Lower lobe of right lung (tissue), 2 donors: ENCODE measurements at regions not wholly inside any gene's neighbourhood (a gene's known extent, or its start where the extent isn't known, plus 50 kb on each side); places are given as distances from the start of the nearest gene placed in this dataset.

Experiments
- ATAC-seq, 2 donors: fragments of 200-7000 bp; cut with Tn5 transposase; one replicate each; pipeline ENCODE4 v1.9.1; 2020 to 2022; ENCODE audit warnings: mild to moderate bottlenecking in 2 of 2, moderate library complexity in 2 of 2
- DNase-seq: peaks from one replicate; pipeline ENCODE4 v3.0.0-alpha.2; 2020
- H3K27ac ChIP-seq: fragments of 200-600 bp; one replicate; pipeline ENCODE4 v1.8.0; 2022
- H3K27me3 ChIP-seq: fragments of 200-600 bp; one replicate; pipeline ENCODE4 v1.8.0; 2022; ENCODE audit warnings: low read depth
- H3K36me3 ChIP-seq: fragments of 200-600 bp; one replicate; pipeline ENCODE4 v1.8.0; 2022; ENCODE audit warnings: mild to moderate bottlenecking
- H3K4me1 ChIP-seq: fragments of 200-600 bp; one replicate; pipeline ENCODE4 v1.8.0; 2022
- H3K4me3 ChIP-seq: fragments of 200-600 bp; one replicate; pipeline ENCODE4 v1.8.0; 2022; ENCODE audit warnings: mild to moderate bottlenecking
- H3K9me3 ChIP-seq: fragments of 200-600 bp; one replicate; pipeline ENCODE4 v1.8.0; 2022
- CTCF ChIP-seq: fragments of 200-600 bp; IDR thresholded peaks from one replicate; pipeline ENCODE4 v1.8.0; 2022; ENCODE audit warnings: antibody characterized with exemption, mild to moderate bottlenecking
- intact Hi-C: fragments of 100-400 bp; cut with DNase I; formaldehyde crosslinking; loops from one replicate; pipeline ENCODE4 v1.11.0; 2022
- donor health status: DM: no; HTN: yes; CAD: no; lungs with severe emphysema.

GRCh38 chr2:57878866-57879210 lies 167.8 kb upstream of the VRK2 start:
- ATAC-seq (no peak), DNase-seq (no peak)
- Histone ChIP-seq H3K27me3 (no peaks in the 10 kb centered on the region), H3K27ac (no peak overlapping the region), H3K4me1 (no peaks in the 10 kb centered on the region), H3K36me3 (no peaks in the 10 kb centered on the region), H3K9me3 (no peaks in the 10 kb centered on the region), H3K4me3 (no peak overlapping the region)
- no peak for TF ChIP-seq CTCF
- intact Hi-C loops = no loop called here

GRCh38 chr2:57880446-57880845 lies 166.2 kb upstream of the VRK2 start:
- intact Hi-C loops = no loop called here
- Histone ChIP-seq H3K27ac (no peak overlapping the region), H3K4me1 (no peaks in the 10 kb centered on the region), H3K27me3 (no peaks in the 10 kb centered on the region), H3K4me3 (no peak overlapping the region), H3K36me3 (no peaks in the 10 kb centered on the region), H3K9me3 (no peaks in the 10 kb centered on the region)
- DNase-seq = no peak
- TF ChIP-seq CTCF = no peak
- no peak for ATAC-seq

GRCh38 chr2:57880967-57881366 lies 165.6 kb upstream of the VRK2 start:
- Histone ChIP-seq H3K4me1 (no peaks in the 10 kb centered on the region), H3K4me3 (no peak overlapping the region), H3K27me3 (no peaks in the 10 kb centered on the region), H3K9me3 (no peaks in the 10 kb centered on the region), H3K36me3 (no peaks in the 10 kb centered on the region), H3K27ac (no peak overlapping the region)
- peak in 1 of 2 donors; percentile 57 for ATAC-seq
- no peak for TF ChIP-seq CTCF
- intact Hi-C loops = no loop called here
- no peak for DNase-seq

GRCh38 chr2:57881998-57882888 lies 164.4 kb upstream of the VRK2 start:
- H3K9me3 ChIP-seq = no peaks in the 10 kb centered on the region
- intact Hi-C loops = no loop called here
- H3K4me1 ChIP-seq = no peaks in the 10 kb centered on the region
- no peak overlapping the region for H3K4me3 ChIP-seq
- no peaks in the 10 kb centered on the region for H3K27me3 ChIP-seq
- no peak for TF ChIP-seq CTCF
- no peaks in the 10 kb centered on the region for H3K36me3 ChIP-seq
- ATAC-seq (no peak), DNase-seq (no peak)
- H3K27ac ChIP-seq = no peak overlapping the region

GRCh38 chr2:57882895-57883515 lies 163.6 kb upstream of the VRK2 start:
- intact Hi-C loops = no loop called here
- ATAC-seq (no peak), DNase-seq (no peak)
- Histone ChIP-seq H3K27ac (no peak overlapping the region), H3K36me3 (no peaks in the 10 kb centered on the region), H3K9me3 (no peaks in the 10 kb centered on the region), H3K4me3 (no peak overlapping the region), H3K4me1 (no peaks in the 10 kb centered on the region), H3K27me3 (no peaks in the 10 kb centered on the region)
- TF ChIP-seq CTCF = no peak
